CD4-positive, alpha-beta T cell (primary cell): ENCODE measurements at regions not wholly inside any gene's neighbourhood (a gene's known extent, or its start where the extent isn't known, plus 50 kb on each side); places are given as distances from the start of the nearest gene placed in this dataset.

Source experiments
- ATAC-seq: fragments of 200-7000 bp; cut with Tn5 transposase; one replicate; pipeline ENCODE4 v1.10.0; 2022; ENCODE audit warnings: mild to moderate bottlenecking; ENCODE audit not compliant: poor library complexity
- CTCF ChIA-PET: fragments of 350-600 bp; sonication (Branson Sonifier 250); formaldehyde crosslinking; loops from one replicate; lab custom pipeline; 2021; ENCODE audit warnings: antibody characterized with exemption, inconsistent platforms; lab: Charles Lee
- POLR2A ChIA-PET: fragments of 350-600 bp; sonication (Branson Sonifier 250); formaldehyde crosslinking; loops from one replicate; lab custom pipeline; 2021; ENCODE audit warnings: antibody characterized with exemption, inconsistent platforms; lab: Charles Lee
- DNase-seq, 14 experiments: peaks; one replicate each; pipeline ENCODE4 v3.0.0-alpha.2; 2013 to 2020; ENCODE audit warnings: mixed read lengths in 2 of 14
- H3K27ac ChIP-seq, 2 donors: one replicate each; pipeline versions ENCODE4 v1.5.1 to v1.7.0; 2013; ENCODE audit warnings: low read length in 2 of 2, low read depth in 1 of 2, mild to moderate bottlenecking in 1 of 2
- H3K27me3 ChIP-seq, 2 experiments: 1 replicate in 1 of 2; 2 replicates in 1 of 2; pipeline versions ENCODE4 v1.6.1 to v1.7.0; 2013; ENCODE audit warnings: low read length in 2 of 2, control low read depth in 1 of 2, mild to moderate bottlenecking in 1 of 2, moderate library complexity in 1 of 2; ENCODE audit not compliant: insufficient read depth in 2 of 2, control insufficient read depth in 1 of 2
- H3K36me3 ChIP-seq: one replicate; pipeline ENCODE4 v1.6.1; 2013; ENCODE audit warnings: low read length, control low read depth; ENCODE audit not compliant: insufficient read depth
- H3K4me1 ChIP-seq: one replicate; pipeline ENCODE4 v1.6.1; 2013; ENCODE audit warnings: low read length, control low read depth; ENCODE audit not compliant: insufficient read depth
- H3K4me3 ChIP-seq: one replicate; pipeline ENCODE4 v1.5.1; 2013; ENCODE audit warnings: mild to moderate bottlenecking, low read length, moderate library complexity
- H3K9me3 ChIP-seq, 2 experiments: 1 replicate in 1 of 2; 2 replicates in 1 of 2; pipeline versions ENCODE4 v1.6.1 to v1.7.0; 2013; ENCODE audit warnings: low read length in 2 of 2, mild to moderate bottlenecking in 2 of 2, control low read depth in 1 of 2, moderate library complexity in 1 of 2; ENCODE audit not compliant: control insufficient read depth in 1 of 2, insufficient read depth in 1 of 2
- H3K27ac Mint-ChIP-seq: one replicate; pipeline ENCODE4 v1.8.0; 2020; ENCODE audit warnings: mixed read lengths
- H3K27me3 Mint-ChIP-seq: one replicate; pipeline ENCODE4 v1.8.0; 2021; ENCODE audit warnings: mixed read lengths
- H3K36me3 Mint-ChIP-seq: one replicate; pipeline ENCODE4 v1.8.0; 2021; ENCODE audit warnings: low read depth, mixed read lengths
- H3K4me1 Mint-ChIP-seq: one replicate; pipeline ENCODE4 v1.8.0; 2021; ENCODE audit warnings: low read depth, mixed read lengths
- H3K4me3 Mint-ChIP-seq: one replicate; pipeline ENCODE4 v1.8.0; 2020; ENCODE audit warnings: mild to moderate bottlenecking, mixed read lengths
- H3K9me3 Mint-ChIP-seq: one replicate; pipeline ENCODE4 v1.8.0; 2020; ENCODE audit warnings: mixed read lengths
- intact Hi-C, 2 experiments: fragments of 100-400 bp; cut with DNase I in 1 of 2; cut with micrococcal nuclease in 1 of 2; formaldehyde crosslinking; loops; one replicate each; pipeline versions ENCODE4 v1.15.1 to v1.9.0; 2023 to 2025; cut with DNase I, micrococcal nuclease
- TF ChIP-seq, protein P1 (sequence below): fragments of 200-600 bp; IDR thresholded peaks from one replicate; pipeline ENCODE4 v1.8.0; 2022; ENCODE audit warnings: antibody characterized with exemption, mild to moderate bottlenecking

DNA sequence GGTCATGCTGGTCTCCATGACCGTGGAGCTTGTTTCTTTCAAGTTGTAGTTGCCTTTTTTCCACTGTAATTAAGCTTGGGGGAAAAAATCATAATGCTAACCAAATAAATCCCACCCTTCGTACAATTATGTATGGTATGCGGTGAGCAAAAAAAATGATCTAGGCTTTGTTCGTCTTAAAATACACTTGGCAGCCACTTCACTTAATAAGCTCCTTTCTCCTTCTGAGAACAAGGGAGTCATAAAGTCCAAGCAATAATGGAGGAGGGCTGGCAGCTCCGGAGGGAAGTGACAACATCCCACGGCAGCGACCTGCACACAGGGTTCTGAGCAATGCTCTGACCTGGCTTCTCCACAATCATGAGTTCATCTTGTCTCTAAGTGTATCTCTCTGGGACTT, 91.2 kb upstream of the KLHL29 start:
- intact Hi-C loops, result no loop called here
- Mint-ChIP-seq H3K4me3 (no peak overlapping the region), H3K9me3 (no peaks in the 10 kb centered on the region), H3K27ac (no peak overlapping the region), H3K4me1 (no peaks in the 10 kb centered on the region), H3K36me3 (no peaks in the 10 kb centered on the region), H3K27me3 (peaks cover 43% of the 10 kb centered on the region)
- peaks cover 8 to 11% of the 10 kb centered on the region in 2 experiments for H3K27me3 ChIP-seq
- CTCF ChIA-PET, result no interaction called here
- DNase-seq (no peak), ATAC-seq (no peak)
- TF ChIP-seq, protein P1, sequence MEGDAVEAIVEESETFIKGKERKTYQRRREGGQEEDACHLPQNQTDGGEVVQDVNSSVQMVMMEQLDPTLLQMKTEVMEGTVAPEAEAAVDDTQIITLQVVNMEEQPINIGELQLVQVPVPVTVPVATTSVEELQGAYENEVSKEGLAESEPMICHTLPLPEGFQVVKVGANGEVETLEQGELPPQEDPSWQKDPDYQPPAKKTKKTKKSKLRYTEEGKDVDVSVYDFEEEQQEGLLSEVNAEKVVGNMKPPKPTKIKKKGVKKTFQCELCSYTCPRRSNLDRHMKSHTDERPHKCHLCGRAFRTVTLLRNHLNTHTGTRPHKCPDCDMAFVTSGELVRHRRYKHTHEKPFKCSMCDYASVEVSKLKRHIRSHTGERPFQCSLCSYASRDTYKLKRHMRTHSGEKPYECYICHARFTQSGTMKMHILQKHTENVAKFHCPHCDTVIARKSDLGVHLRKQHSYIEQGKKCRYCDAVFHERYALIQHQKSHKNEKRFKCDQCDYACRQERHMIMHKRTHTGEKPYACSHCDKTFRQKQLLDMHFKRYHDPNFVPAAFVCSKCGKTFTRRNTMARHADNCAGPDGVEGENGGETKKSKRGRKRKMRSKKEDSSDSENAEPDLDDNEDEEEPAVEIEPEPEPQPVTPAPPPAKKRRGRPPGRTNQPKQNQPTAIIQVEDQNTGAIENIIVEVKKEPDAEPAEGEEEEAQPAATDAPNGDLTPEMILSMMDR, result no peak
- no peak overlapping the region for H3K4me3 ChIP-seq
- POLR2A ChIA-PET, result no interaction called here
- no peaks in the 10 kb centered on the region for H3K4me1 ChIP-seq
- peaks cover 0 to 12% of the 10 kb centered on the region in 2 experiments for H3K9me3 ChIP-seq
- H3K36me3 ChIP-seq, result no peaks in the 10 kb centered on the region
- H3K27ac ChIP-seq, result no peak overlapping the region

DNA sequence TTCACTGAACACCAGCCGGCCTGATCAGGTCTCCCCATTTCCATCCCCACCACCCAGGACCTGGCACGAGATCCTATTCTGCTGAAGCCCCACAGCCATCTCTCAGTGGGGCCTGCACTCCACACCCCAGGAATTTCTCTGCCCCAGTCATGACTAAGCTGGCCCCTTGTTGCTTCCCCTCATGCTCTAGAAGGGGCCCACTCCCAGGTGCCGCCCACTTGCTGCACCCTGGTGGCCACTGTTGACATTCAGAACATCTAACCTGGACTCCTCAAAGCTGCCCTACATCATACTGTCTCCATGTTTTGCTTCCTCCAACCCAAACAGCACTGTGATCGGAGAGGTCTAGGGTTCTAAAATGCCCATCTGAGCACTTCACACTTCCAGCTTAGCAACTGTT, 90.7 kb upstream of the KLHL29 start:
- no peak for ATAC-seq
- intact Hi-C loops, result no loop called here
- H3K27ac Mint-ChIP-seq, result no peak overlapping the region
- TF ChIP-seq, protein P1, result no peak
- peaks cover 0 to 12% of the 10 kb centered on the region in 2 experiments for H3K9me3 ChIP-seq
- H3K9me3 Mint-ChIP-seq, result no peaks in the 10 kb centered on the region
- no peak overlapping the region for H3K27ac ChIP-seq
- no peak for DNase-seq
- peaks cover 46% of the 10 kb centered on the region for H3K27me3 Mint-ChIP-seq
- POLR2A ChIA-PET, result no interaction called here
- no peak overlapping the region for H3K4me3 Mint-ChIP-seq
- no peaks in the 10 kb centered on the region for H3K4me1 Mint-ChIP-seq
- H3K4me1 ChIP-seq, result no peaks in the 10 kb centered on the region
- H3K36me3 Mint-ChIP-seq, result no peaks in the 10 kb centered on the region
- CTCF ChIA-PET, result no interaction called here
- H3K27me3 ChIP-seq, result peaks cover 8 to 11% of the 10 kb centered on the region in 2 experiments
- H3K4me3 ChIP-seq, result no peak overlapping the region
- no peaks in the 10 kb centered on the region for H3K36me3 ChIP-seq

DNA sequence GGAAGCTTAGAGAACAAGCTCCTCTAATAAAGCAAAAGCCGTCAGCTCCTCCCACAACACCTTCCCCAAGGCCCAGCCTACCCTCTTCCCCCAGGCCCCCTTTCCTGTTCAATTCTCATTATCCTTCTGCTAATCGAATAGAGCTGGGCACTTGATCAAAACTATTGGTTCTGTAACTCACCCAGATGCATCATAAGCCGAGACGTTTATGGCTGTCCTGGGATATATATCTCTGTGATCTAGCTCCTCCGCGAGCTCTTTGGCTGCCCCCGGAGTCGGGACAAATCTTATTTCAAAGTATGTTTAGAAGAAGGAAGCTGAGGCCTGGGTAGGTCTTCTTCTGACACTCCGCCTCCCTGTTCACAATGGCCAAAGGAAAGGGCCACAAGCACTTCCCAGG, 88.3 kb upstream of the KLHL29 start:
- no peaks in the 10 kb centered on the region for H3K9me3 Mint-ChIP-seq
- CTCF ChIA-PET, result no interaction called here
- DNase-seq, result no peak
- H3K9me3 ChIP-seq, result peaks cover 0 to 12% of the 10 kb centered on the region in 2 experiments
- no peaks in the 10 kb centered on the region for H3K36me3 ChIP-seq
- peaks cover 8 to 11% of the 10 kb centered on the region in 2 experiments for H3K27me3 ChIP-seq
- no peaks in the 10 kb centered on the region for H3K36me3 Mint-ChIP-seq
- POLR2A ChIA-PET, result no interaction called here
- TF ChIP-seq, protein P1, result no peak
- no peaks in the 10 kb centered on the region for H3K4me1 Mint-ChIP-seq
- H3K4me1 ChIP-seq, result no peaks in the 10 kb centered on the region
- H3K4me3 ChIP-seq, result no peak overlapping the region
- no peak overlapping the region for H3K27ac Mint-ChIP-seq
- H3K4me3 Mint-ChIP-seq, result no peak overlapping the region
- H3K27ac ChIP-seq, result no peak overlapping the region
- no peak for ATAC-seq
- intact Hi-C loops, result no loop called here
- peaks cover 42% of the 10 kb centered on the region for H3K27me3 Mint-ChIP-seq
